ENCODE measurements at regions not wholly inside any gene's neighbourhood (a gene's known extent, or its start where the extent isn't known, plus 50 kb on each side); places are given as distances from the start of the nearest gene placed in this dataset.

GRCh38 chr4:179625406-179625805 lies 2183.2 kb upstream of the AGA start:
- TF ChIP-seq POLR2AphosphoS5 (IDR thresholded peaks at IDR 0.05) (no peak), CTCF (IDR thresholded peaks at IDR 0.05) (no peak), POLR2A (IDR thresholded peaks at IDR 0.05) (no peak), EP300 (IDR thresholded peaks at IDR 0.05) (no peak)
